ENCODE measurements at regions not wholly inside any gene's neighbourhood (a gene's known extent, or its start where the extent isn't known, plus 50 kb on each side); places are given as distances from the start of the nearest gene placed in this dataset.

- DNase-seq (ENCODE audit: low read depth in 2 of 2), result no peak
Observed at GRCh38 chr10:47190301-47190700, 109.7 kb upstream of the GDF10 start.

DNA sequence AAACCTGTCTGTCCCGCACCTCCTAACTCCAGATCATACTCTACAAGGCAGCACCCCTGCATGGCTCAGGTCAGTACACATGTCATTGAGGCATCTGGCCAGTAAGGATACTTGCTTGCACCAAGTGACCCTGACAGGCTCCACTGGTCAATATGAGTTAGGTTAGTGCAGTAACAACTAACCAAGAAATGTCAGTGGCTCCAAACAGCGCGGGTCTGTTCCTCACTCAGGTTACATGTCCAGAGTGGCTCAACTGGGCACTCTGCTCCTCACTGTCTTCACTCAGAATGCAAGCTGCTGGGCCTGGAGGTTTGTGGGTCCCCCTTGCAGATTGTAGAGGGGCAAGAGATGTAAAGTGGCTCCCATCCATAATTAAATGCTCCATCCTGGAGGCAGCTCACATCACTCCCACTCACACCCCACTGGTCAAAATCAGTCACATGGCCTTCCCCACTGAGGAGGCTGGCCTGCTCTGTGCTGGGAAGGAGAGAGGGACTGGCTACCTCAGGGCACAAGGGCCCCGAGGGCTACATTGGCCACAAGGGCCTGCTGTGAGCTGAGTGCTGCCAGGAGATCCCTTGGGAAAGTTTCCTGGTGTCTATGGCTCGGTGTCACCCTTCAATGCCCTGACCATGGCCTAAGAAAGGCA is 109.1 kb upstream of the GDF10 start:
- DNase-seq (ENCODE audit: low read depth in 2 of 2), result no peak

- DNase-seq (ENCODE audit: low read depth in 2 of 2), result no peak
Observed at GRCh38 chr10:47192273-47192672, 107.7 kb upstream of the GDF10 start.

DNA sequence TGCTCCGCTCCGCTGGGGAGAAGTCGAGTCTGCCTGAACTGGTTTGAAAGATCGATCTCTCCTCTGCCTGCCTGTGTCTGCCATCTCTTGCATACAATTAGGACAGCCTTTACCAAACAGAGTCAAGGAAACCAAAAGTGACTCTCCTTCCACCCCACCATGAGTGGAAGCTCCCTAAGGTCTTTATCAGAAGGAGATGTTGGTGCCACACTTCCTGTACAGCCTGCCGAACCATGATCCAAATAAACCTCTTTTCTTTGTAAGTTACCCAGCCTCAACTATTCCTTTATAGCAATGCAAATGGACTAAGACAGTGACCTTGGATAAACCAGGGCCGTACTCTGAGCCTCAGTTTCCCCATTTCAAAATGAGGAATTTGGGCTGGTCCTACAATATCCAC is 106.3 kb upstream of the GDF10 start:
- DNase-seq (ENCODE audit: low read depth in 2 of 2), result no peak

GRCh38 chr10:47195274-47195885 is 104.6 kb upstream of the GDF10 start:
- no peak for DNase-seq (ENCODE audit: low read depth in 2 of 2)

- no peak for DNase-seq (ENCODE audit: low read depth in 2 of 2)
Observed at GRCh38 chr10:47196691-47197090, 103.3 kb upstream of the GDF10 start.

GRCh38 chr10:47198221-47198620 is 101.8 kb upstream of the GDF10 start:
- no peak for DNase-seq (ENCODE audit: low read depth in 2 of 2)

DNA sequence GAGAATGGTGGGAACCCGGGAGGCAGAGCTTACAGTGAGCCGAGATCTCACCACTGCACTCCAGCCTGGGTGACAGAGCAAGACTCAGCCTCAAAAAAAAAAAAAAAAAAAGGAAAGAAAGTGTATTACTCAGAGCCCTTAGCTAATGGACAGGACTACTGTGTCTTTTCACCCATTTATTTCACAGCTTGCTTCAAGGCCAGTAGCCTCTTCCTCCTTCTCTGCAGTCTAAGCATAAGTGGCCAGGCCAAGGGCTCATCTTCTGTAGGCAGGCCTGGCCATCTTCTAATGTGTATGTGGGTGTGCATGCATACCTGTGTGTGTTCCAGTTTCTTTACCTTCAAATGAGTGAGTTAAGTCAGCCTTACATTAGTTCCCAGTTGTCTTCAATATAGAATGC is 94.8 kb upstream of the GDF10 start:
- no peak for DNase-seq (ENCODE audit: low read depth in 2 of 2)

- DNase-seq (ENCODE audit: low read depth in 2 of 2), result no peak
Observed at GRCh38 chr10:47206449-47207280, 93.3 kb upstream of the GDF10 start.

DNA sequence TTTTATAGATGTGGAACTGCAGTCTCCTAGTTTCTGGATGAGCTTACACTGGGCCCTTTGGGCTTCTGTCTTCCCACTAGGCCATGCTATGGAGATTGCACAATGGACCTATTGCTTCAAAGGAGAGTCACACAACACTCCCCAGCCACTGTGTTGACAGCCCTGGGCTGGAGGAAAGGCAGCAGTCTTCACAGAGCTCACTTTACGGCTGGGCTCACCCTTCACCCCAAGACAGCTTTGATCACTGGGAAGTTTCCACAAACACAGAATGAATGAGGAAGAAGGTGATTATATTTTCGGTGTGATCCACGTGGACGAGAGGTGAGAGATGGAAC is 92.7 kb upstream of the GDF10 start:
- DNase-seq (ENCODE audit: low read depth in 2 of 2), result no peak

DNA sequence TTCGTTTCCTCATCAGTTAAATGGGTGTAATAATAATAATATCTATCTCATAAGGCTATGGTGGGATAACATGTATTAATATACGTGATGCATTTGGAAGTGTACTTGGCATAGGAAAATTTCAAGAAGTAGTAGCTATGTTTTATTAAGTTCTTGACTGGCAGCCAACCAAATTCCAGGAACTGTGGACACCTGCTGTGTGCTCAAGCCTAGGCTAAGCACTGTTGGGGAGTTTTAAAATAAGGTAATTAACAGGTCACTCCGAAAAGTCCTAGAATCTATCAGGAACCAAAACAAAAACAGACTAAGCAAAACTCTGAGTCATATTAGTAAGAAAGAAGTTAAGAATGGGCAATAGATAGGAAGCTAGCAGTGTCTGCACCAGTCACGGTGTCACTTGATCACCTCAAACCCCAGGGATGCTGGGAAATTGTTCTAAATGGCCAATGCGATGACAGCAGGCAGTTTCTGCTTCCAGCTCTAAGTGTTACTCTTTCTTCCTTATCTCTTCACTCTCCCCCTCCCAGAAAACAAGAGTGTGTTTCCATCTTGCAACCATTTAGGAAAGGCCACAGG is 92.0 kb upstream of the GDF10 start:
- DNase-seq (ENCODE audit: low read depth in 2 of 2), result no peak

GRCh38 chr10:47209466-47209865 is 90.5 kb upstream of the GDF10 start:
- no peak for DNase-seq (ENCODE audit: low read depth in 2 of 2)

DNA sequence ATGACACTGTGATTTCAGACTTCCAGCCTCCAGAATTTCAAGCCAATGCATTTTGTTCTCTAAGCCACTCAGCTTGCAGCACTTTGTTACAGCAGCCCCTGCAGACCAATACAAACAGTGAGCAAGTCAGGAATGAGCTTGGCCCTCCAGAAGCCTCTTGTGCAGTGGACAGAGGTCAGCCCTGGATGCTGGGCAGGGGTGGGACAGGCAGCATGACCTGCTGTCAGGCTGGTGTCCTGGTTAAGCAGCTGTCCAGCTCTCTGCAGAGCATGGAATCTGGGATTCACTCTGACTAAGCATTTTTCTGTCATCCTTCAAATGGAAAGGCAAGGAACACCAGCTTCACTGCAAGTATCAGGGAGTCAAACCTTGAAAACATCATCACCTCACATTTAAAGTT is 85.5 kb upstream of the GDF10 start:
- no peak for DNase-seq (ENCODE audit: low read depth in 2 of 2)

DNA sequence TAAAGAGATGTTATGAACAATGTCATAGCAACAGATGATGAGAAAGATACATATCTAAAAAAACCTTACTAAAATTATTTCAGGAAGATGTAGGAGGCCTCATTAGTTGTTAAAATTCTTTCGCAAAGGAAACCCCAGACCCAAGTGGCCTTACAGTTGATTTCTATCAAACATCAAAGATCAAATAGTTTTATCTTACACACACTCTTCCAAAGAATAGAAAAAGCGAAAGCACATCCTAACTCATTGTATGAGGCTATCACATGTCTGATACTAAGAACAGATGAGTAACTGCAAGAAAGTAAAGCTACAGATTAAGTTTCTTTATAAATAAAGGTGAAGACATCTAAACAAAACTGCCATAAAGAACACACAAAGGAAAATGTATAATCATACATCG is 82.9 kb upstream of the GDF10 start:
- DNase-seq (ENCODE audit: low read depth in 2 of 2), result no peak

GRCh38 chr10:47218803-47219202 is 81.2 kb upstream of the GDF10 start:
- DNase-seq (ENCODE audit: low read depth in 2 of 2), result no peak

DNA sequence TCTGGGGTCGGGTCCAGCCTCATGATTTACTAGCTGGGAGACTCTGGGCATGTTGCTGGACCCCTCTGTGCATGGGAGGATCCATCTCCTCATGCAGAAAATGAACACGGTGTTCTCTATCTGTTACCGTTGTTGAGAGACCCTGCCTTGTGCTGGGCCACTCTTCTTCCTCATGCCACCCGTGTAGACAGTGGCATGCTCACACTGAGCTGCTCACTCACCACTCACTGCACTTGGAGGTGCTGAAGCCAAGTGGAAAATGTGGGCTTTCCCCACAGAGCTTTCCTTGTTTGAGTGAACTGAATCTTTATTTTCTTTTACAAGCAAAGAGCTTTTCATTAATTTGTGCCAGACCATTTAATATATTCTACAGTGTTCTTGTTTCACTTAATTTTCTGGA is 77.5 kb upstream of the GDF10 start:
- no peak for DNase-seq (ENCODE audit: low read depth in 2 of 2)

- no peak for DNase-seq (ENCODE audit: low read depth in 2 of 2)
Observed at GRCh38 chr10:47223236-47223635, 76.8 kb upstream of the GDF10 start.

- DNase-seq (ENCODE audit: low read depth in 2 of 2), result no peak
Observed at GRCh38 chr10:47224546-47225218, 75.3 kb upstream of the GDF10 start.

- DNase-seq (ENCODE audit: low read depth in 2 of 2), result no peak
Observed at GRCh38 chr10:47225219-47225927, 74.6 kb upstream of the GDF10 start.

DNA sequence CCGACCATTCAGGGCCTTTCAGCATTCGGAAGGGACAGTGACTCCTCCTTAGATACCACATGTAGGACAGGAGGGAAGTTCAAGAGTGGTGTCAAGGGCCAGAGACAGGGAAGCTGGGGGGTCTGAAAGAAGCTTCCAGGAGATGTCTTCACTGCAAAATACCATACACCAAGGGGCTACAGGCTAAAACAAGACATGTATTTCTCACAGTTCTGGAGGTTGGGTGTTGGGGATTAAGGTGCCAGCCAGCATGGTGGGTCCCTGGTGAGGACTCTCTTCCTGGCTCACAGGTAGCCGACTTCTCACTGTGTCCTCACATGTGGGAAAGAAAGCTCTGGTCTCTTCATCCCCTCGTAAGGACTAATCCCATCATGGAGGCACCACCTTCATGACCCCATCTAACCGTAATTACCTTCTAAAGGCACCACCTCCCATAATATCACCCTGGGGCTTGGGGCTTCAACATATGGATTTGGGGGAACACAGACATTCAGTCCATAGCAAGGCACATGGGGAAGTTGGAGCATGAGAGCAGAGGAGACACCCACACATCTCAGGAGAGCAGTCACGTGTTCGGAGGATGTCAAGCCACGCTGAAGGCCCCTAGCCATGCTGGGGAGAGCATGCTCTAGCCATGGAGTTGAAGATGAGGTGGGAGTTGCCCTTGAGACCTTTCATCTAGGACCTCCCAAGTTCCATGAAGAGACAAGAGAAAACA is 73.9 kb upstream of the GDF10 start:
- no peak for DNase-seq (ENCODE audit: low read depth in 2 of 2)

- no peak for DNase-seq (ENCODE audit: low read depth in 2 of 2)
Observed at GRCh38 chr10:47230482-47230881, 69.5 kb upstream of the GDF10 start.

All from fibroblast of skin of left quadriceps (primary cell).